ENCODE measurements at regions not wholly inside any gene's neighbourhood (a gene's known extent, or its start where the extent isn't known, plus 50 kb on each side); places are given as distances from the start of the nearest gene placed in this dataset.

DNA sequence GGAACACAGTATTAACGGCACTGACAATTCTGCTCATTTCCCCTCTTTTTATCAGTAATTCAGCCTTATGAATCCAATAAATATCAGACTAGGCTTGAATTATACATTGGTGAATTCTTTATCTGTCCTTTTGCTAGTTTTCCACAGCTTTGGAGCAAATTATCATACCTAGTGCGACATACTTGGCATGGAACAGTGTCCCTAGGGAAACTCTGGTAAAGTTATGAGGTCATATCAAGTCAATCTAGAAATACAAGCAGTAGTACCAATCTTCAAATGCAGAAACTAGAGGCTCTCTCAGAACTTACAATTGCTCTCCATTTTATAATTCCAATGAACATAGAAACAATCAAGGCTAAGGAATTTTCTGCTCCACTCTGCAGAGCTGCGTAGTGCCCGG, 449.3 kb upstream of the NPVF start:
- TF ChIP-seq, protein P1, sequence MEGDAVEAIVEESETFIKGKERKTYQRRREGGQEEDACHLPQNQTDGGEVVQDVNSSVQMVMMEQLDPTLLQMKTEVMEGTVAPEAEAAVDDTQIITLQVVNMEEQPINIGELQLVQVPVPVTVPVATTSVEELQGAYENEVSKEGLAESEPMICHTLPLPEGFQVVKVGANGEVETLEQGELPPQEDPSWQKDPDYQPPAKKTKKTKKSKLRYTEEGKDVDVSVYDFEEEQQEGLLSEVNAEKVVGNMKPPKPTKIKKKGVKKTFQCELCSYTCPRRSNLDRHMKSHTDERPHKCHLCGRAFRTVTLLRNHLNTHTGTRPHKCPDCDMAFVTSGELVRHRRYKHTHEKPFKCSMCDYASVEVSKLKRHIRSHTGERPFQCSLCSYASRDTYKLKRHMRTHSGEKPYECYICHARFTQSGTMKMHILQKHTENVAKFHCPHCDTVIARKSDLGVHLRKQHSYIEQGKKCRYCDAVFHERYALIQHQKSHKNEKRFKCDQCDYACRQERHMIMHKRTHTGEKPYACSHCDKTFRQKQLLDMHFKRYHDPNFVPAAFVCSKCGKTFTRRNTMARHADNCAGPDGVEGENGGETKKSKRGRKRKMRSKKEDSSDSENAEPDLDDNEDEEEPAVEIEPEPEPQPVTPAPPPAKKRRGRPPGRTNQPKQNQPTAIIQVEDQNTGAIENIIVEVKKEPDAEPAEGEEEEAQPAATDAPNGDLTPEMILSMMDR (IDR thresholded peaks at IDR 0.05) = no peak
- no peak for TF ChIP-seq POLR2A (IDR thresholded peaks at IDR 0.05)
